DOHH2 (cell line): ENCODE measurements at regions not wholly inside any gene's neighbourhood (a gene's known extent, or its start where the extent isn't known, plus 50 kb on each side); places are given as distances from the start of the nearest gene placed in this dataset.

Experiments used
- H3F3A ChIP-seq: fragments of 200-600 bp; sonication (generic), shearing (Covaris generic); 2 replicates; pipeline ENCODE4 v1.6.0; 2016; ENCODE audit warnings: antibody characterized with exemption, mild to moderate bottlenecking; ENCODE audit not compliant: control insufficient read depth, insufficient read depth
- H3K27ac ChIP-seq: fragments of 200-600 bp; sonication (generic); 2 replicates; pipeline ENCODE4 v1.5.1; 2014; ENCODE audit warnings: low read depth, mild to moderate bottlenecking, low read length, moderate library complexity
- H3K27me3 ChIP-seq: fragments of 200-600 bp; sonication (generic); 2 replicates; pipeline ENCODE4 v1.6.1; 2014; ENCODE audit warnings: mild to moderate bottlenecking, low read length, mixed read lengths; ENCODE audit not compliant: control insufficient read depth
- H3K36me3 ChIP-seq: fragments of 200-600 bp; sonication (generic); 2 replicates; pipeline ENCODE4 v1.6.1; 2014; ENCODE audit warnings: mild to moderate bottlenecking, low read length, moderate library complexity, mixed read lengths; ENCODE audit not compliant: control insufficient read depth
- H3K4me1 ChIP-seq: fragments of 200-600 bp; sonication (generic); 2 replicates; pipeline ENCODE4 v1.6.1; 2014; ENCODE audit warnings: mild to moderate bottlenecking, low read length, mixed read lengths; ENCODE audit not compliant: control insufficient read depth
- H3K4me2 ChIP-seq: fragments of 200-600 bp; sonication (generic); 2 replicates; pipeline ENCODE4 v1.6.0; 2014; ENCODE audit warnings: mild to moderate bottlenecking, low read length, moderate library complexity
- H3K4me3 ChIP-seq: fragments of 200-600 bp; sonication (generic); 2 replicates; pipeline ENCODE4 v1.5.1; 2014; ENCODE audit warnings: mild to moderate bottlenecking, low read length, mixed read lengths
- H3K79me2 ChIP-seq: fragments of 200-600 bp; sonication (generic); 2 replicates; pipeline ENCODE4 v1.6.1; 2014; ENCODE audit warnings: mild to moderate bottlenecking, low read length, mixed read lengths; ENCODE audit not compliant: control insufficient read depth
- H3K9me2 ChIP-seq: fragments of 200-600 bp; sonication (generic); replicated peaks from 2 replicates; pipeline ENCODE4 v1.6.1; 2014; ENCODE audit warnings: mild to moderate bottlenecking, low read length, mixed read lengths; ENCODE audit not compliant: control insufficient read depth
- H3K9me3 ChIP-seq: fragments of 200-600 bp; sonication (generic); 2 replicates; pipeline ENCODE4 v1.6.1; 2014; ENCODE audit warnings: antibody characterized with exemption, low read length, mixed read lengths; ENCODE audit not compliant: control insufficient read depth, insufficient read depth
- H4K20me1 ChIP-seq: fragments of 200-600 bp; sonication (generic); 2 replicates; pipeline ENCODE4 v1.6.0; 2014; ENCODE audit warnings: low read depth, mild to moderate bottlenecking, antibody characterized with exemption, low read length, moderate library complexity; ENCODE audit not compliant: control insufficient read depth, insufficient read depth
- EZH2phosphoT487 ChIP-seq: fragments of 200-600 bp; sonication (generic); IDR thresholded peaks from 2 replicates; pipeline ENCODE4 v1.6.1; 2017; ENCODE audit warnings: borderline replicate concordance, mild to moderate bottlenecking, antibody characterized with exemption, low read length, moderate library complexity, mixed read lengths
- TF ChIP-seq, protein P1 (sequence below): fragments of 200-600 bp; sonication (generic); IDR thresholded peaks from one replicate; pipeline ENCODE4 v1.5.1; 2014; ENCODE audit warnings: antibody characterized with exemption, mild to moderate bottlenecking, low read depth, low read length; ENCODE audit not compliant: poor library complexity, severe bottlenecking

DNA sequence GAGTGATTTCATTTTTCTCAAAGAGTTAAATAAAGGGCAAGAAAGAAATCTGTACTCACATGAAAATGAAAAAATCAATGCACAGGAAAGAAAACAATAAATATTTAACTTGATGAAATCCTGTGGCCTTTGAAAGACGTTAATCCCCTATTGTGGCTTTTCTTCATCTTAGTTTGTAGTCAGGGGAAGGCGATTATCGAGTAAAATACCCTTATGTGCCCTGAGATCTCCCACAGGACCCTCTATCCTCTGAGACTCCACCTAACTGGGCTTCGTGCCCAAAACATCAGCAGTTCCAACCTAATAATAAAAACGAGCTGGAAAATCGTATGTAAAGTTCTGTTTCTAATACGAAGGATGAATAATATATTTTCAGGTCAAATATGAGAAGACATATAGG lies 208.2 kb upstream of the ZC3H12C start:
- no peaks in the 10 kb centered on the region for H3K27me3 ChIP-seq
- H3K4me2 ChIP-seq, result no peak overlapping the region
- H3K27ac ChIP-seq, result no peak overlapping the region
- no peaks in the 10 kb centered on the region for H4K20me1 ChIP-seq
- no peaks in the 10 kb centered on the region for H3K4me1 ChIP-seq
- no peaks in the 10 kb centered on the region for H3K36me3 ChIP-seq
- H3K4me3 ChIP-seq, result no peak overlapping the region
- H3F3A ChIP-seq, result no peaks in the 10 kb centered on the region
- TF ChIP-seq, protein P1, sequence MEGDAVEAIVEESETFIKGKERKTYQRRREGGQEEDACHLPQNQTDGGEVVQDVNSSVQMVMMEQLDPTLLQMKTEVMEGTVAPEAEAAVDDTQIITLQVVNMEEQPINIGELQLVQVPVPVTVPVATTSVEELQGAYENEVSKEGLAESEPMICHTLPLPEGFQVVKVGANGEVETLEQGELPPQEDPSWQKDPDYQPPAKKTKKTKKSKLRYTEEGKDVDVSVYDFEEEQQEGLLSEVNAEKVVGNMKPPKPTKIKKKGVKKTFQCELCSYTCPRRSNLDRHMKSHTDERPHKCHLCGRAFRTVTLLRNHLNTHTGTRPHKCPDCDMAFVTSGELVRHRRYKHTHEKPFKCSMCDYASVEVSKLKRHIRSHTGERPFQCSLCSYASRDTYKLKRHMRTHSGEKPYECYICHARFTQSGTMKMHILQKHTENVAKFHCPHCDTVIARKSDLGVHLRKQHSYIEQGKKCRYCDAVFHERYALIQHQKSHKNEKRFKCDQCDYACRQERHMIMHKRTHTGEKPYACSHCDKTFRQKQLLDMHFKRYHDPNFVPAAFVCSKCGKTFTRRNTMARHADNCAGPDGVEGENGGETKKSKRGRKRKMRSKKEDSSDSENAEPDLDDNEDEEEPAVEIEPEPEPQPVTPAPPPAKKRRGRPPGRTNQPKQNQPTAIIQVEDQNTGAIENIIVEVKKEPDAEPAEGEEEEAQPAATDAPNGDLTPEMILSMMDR, result no peak
- TF ChIP-seq EZH2phosphoT487, result no peak
- no peaks in the 10 kb centered on the region for H3K9me3 ChIP-seq
- H3K9me2 ChIP-seq, result no peaks in the 10 kb centered on the region; the same call in 1 of the 2 replicates
- H3K79me2 ChIP-seq, result no peaks in the 10 kb centered on the region

DNA sequence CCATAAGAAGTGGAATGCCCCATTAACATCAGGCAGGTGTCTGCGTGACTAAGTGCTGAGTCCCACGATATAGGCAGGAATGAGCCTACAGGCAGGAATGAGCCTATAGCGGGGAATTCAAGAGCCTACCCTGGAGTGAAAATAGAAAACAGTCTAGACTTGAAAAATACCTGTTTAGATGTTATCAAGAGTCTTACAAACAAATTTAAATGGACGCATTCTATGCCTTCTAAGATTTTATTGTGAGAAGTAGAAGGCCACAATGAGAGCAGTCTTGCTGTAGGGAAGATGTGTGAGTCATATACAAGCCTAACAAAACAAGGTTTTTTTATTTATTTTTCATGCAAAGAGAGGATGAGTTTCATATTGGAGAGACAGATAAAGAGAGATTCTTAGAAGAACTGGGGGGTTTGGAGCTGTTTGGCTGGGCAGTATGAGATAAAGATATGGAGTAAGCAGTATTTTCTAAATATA lies 200.8 kb upstream of the ZC3H12C start:
- Histone ChIP-seq H3K4me2 (no peak overlapping the region), H3F3A (no peaks in the 10 kb centered on the region), H3K79me2 (no peaks in the 10 kb centered on the region), H3K27ac (no peak overlapping the region), H4K20me1 (no peaks in the 10 kb centered on the region), H3K36me3 (no peaks in the 10 kb centered on the region), H3K9me3 (no peaks in the 10 kb centered on the region), H3K9me2 (no peaks in the 10 kb centered on the region; the same call in 1 of the 2 replicates), H3K4me3 (no peak overlapping the region), H3K4me1 (no peaks in the 10 kb centered on the region), H3K27me3 (no peaks in the 10 kb centered on the region)
- TF ChIP-seq, protein P1, result no peak
- no peak for TF ChIP-seq EZH2phosphoT487

DNA sequence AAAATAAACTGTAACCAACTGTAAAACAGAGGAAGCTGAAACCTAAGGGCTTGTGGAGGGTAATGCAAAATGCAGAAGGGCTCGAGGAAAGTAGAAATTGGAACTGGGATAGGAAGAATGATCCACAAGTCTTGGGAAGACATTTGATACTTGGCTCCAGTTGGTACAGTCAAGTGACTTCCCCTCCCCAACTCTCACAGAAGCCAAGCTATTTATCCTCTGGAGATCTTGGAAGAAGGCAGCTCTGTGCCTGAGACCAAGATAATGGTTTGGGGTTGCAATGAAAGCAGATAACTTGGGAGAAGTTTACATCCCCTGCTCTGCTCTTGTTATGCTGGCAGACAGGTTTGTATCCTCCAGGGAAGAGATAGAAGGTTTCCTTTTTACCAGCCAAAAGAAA lies 198.9 kb upstream of the ZC3H12C start:
- no peak overlapping the region for H3K27ac ChIP-seq
- H4K20me1 ChIP-seq, result no peaks in the 10 kb centered on the region
- H3K4me3 ChIP-seq, result no peak overlapping the region
- H3F3A ChIP-seq, result no peaks in the 10 kb centered on the region
- H3K4me1 ChIP-seq, result no peaks in the 10 kb centered on the region
- H3K4me2 ChIP-seq, result no peak overlapping the region
- no peaks in the 10 kb centered on the region for H3K27me3 ChIP-seq
- no peaks in the 10 kb centered on the region for H3K79me2 ChIP-seq
- no peaks in the 10 kb centered on the region for H3K9me3 ChIP-seq
- TF ChIP-seq, protein P1, result no peak
- TF ChIP-seq EZH2phosphoT487, result no peak
- no peaks in the 10 kb centered on the region; the same call in 1 of the 2 replicates for H3K9me2 ChIP-seq
- no peaks in the 10 kb centered on the region for H3K36me3 ChIP-seq
